Breast epithelium (tissue), 4 donors: ENCODE measurements at regions not wholly inside any gene's neighbourhood (a gene's known extent, or its start where the extent isn't known, plus 50 kb on each side); places are given as distances from the start of the nearest gene placed in this dataset.

Source experiments
- DNase-seq, 2 donors: peaks; one replicate each; pipeline ENCODE4 v3.0.0-alpha.2; 2019; ENCODE audit warnings: low spot score in 2 of 2
- H3K27ac ChIP-seq, 2 donors: fragments of 200-600 bp; sonication (generic) in 1 of 2; one replicate each; pipeline ENCODE4 v1.5.1; 2016 to 2019; ENCODE audit warnings: mild to moderate bottlenecking in 1 of 2
- H3K27me3 ChIP-seq, 2 donors: fragments of 200-600 bp; sonication (generic) in 1 of 2; one replicate each; pipeline versions ENCODE4 v1.5.1 to v1.6.0; 2017 to 2019; ENCODE audit warnings: control low read depth in 1 of 2, mild to moderate bottlenecking in 1 of 2
- H3K36me3 ChIP-seq: fragments of 200-600 bp; one replicate; pipeline ENCODE4 v1.5.1; 2019
- H3K4me1 ChIP-seq, 2 donors: fragments of 200-600 bp; sonication (generic); one replicate each; pipeline ENCODE4 v1.5.1; 2016 to 2019; ENCODE audit warnings: control low read depth in 1 of 2
- H3K4me3 ChIP-seq, 3 donors: fragments of 200-600 bp; sonication (generic); 1 replicate in 2 of 3; 2 replicates in 1 of 3; pipeline ENCODE4 v1.5.1; 2016 to 2019; ENCODE audit warnings: mild to moderate bottlenecking in 3 of 3, moderate library complexity in 2 of 3
- H3K9me3 ChIP-seq, 2 donors: fragments of 200-600 bp; sonication (generic) in 1 of 2; one replicate each; pipeline ENCODE4 v1.5.1; 2016 to 2019; ENCODE audit warnings: control low read depth in 1 of 2
- CTCF ChIP-seq, 3 donors: fragments of 450-650 bp; IDR thresholded peaks; one replicate each; pipeline ENCODE4 v1.5.1; 2016 to 2017; ENCODE audit warnings: antibody characterized with exemption in 3 of 3, mild to moderate bottlenecking in 3 of 3, moderate library complexity in 3 of 3
- POLR2A ChIP-seq: fragments of 450-650 bp; IDR thresholded peaks from one replicate; pipeline ENCODE4 v1.6.1; 2016; ENCODE audit warnings: antibody characterized with exemption, mild to moderate bottlenecking, moderate library complexity
- POLR2AphosphoS5 ChIP-seq, 3 donors: sonication (generic); formaldehyde crosslinking; IDR thresholded peaks; one replicate each; pipeline ENCODE4 v1.6.1; 2017; ENCODE audit warnings: antibody characterized with exemption in 3 of 3
- intact Hi-C: fragments of 100-400 bp; cut with DNase I; formaldehyde crosslinking; loops from one replicate; pipeline ENCODE4 v1.15.1; 2023; ENCODE audit warnings: low total_unique reads

GRCh38 chr16:86324320-86324719, 186.0 kb upstream of the FOXF1 start:
- Histone ChIP-seq H3K4me1 (no peaks in the 10 kb centered on the region), H3K27ac (no peak overlapping the region), H3K9me3 (peaks cover 0 to 8% of the 10 kb centered on the region in 2 donors), H3K4me3 (no peak overlapping the region), H3K36me3 (no peaks in the 10 kb centered on the region), H3K27me3 (peaks cover 0 to 73% of the 10 kb centered on the region in 2 donors)
- TF ChIP-seq POLR2A (no peak), POLR2AphosphoS5 (IDR thresholded peaks at IDR 0.05) (no peak), CTCF (IDR thresholded peaks at IDR 0.05) (no peak)
- intact Hi-C loops: no loop called here
- no peak for DNase-seq

DNA sequence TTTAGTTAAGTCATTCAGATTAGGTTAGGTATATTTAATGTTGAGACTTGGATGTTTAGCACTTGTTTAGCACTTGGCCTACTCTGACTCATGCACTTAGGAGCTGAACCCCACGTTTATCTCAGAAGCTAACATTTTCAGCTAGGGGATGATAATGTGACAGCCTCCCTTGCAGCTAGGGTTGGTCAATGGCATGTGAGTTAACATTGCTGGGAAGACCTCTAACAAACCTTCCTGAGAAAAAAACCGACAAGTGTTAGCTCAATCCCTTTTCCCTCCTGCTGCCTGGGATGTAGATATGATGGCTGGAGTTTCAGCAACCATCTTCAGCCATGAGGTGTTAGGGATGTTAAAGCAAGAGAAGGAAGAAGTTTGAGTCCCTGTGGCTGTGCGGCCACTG, 185.0 kb upstream of the FOXF1 start:
- peaks cover 0 to 8% of the 10 kb centered on the region in 2 donors for H3K9me3 ChIP-seq
- intact Hi-C loops: no loop called here
- H3K36me3 ChIP-seq: no peaks in the 10 kb centered on the region
- TF ChIP-seq POLR2A (no peak), CTCF (IDR thresholded peaks at IDR 0.05) (no peak), POLR2AphosphoS5 (IDR thresholded peaks at IDR 0.05) (no peak)
- no peak overlapping the region for H3K27ac ChIP-seq
- DNase-seq: no peak
- peaks cover 0 to 70% of the 10 kb centered on the region in 2 donors for H3K27me3 ChIP-seq
- H3K4me1 ChIP-seq: no peaks in the 10 kb centered on the region
- H3K4me3 ChIP-seq: no peak overlapping the region

DNA sequence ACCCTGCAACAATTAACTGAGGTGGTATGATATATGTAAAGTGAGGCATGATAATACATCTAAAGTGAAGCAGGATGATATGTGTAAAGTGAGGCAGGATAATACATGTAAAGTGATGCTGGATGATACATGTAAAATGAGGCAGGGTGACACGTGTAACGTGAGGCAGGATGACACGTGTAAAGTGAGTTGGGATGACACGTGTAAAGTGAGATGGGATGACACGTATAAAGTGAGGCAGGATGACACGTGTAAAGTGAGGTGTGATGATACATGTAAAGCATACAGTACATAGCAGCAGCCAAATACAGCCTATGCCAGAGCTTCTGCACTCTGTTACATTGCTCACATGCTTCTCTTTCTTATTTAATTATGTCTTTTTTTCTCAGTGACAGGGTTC, 184.4 kb upstream of the FOXF1 start:
- no peaks in the 10 kb centered on the region for H3K36me3 ChIP-seq
- no peak for DNase-seq
- peaks cover 0 to 67% of the 10 kb centered on the region in 2 donors for H3K27me3 ChIP-seq
- H3K4me1 ChIP-seq: no peaks in the 10 kb centered on the region
- H3K9me3 ChIP-seq: peaks cover 0 to 8% of the 10 kb centered on the region in 2 donors
- intact Hi-C loops: no loop called here
- no peak overlapping the region for H3K27ac ChIP-seq
- no peak for TF ChIP-seq POLR2A
- no peak for TF ChIP-seq POLR2AphosphoS5 (IDR thresholded peaks at IDR 0.05)
- TF ChIP-seq CTCF (IDR thresholded peaks at IDR 0.05): no peak
- H3K4me3 ChIP-seq: no peak overlapping the region

GRCh38 chr16:86327321-86327720, 183.0 kb upstream of the FOXF1 start:
- Histone ChIP-seq H3K9me3 (peaks cover 0 to 8% of the 10 kb centered on the region in 2 donors), H3K36me3 (no peaks in the 10 kb centered on the region), H3K27ac (no peak overlapping the region), H3K4me3 (no peak overlapping the region), H3K27me3 (peaks cover 0 to 73% of the 10 kb centered on the region in 2 donors), H3K4me1 (no peaks in the 10 kb centered on the region)
- no peak for TF ChIP-seq POLR2AphosphoS5 (IDR thresholded peaks at IDR 0.05)
- no peak for DNase-seq
- intact Hi-C loops: no loop called here

GRCh38 chr16:86330906-86331305, 179.4 kb upstream of the FOXF1 start:
- intact Hi-C loops: no loop called here
- H3K36me3 ChIP-seq: no peaks in the 10 kb centered on the region
- no peak for DNase-seq
- no peak overlapping the region for H3K4me3 ChIP-seq
- no peaks in the 10 kb centered on the region for H3K4me1 ChIP-seq
- peaks cover 0 to 75% of the 10 kb centered on the region in 2 donors for H3K27me3 ChIP-seq
- no peak for TF ChIP-seq POLR2AphosphoS5 (IDR thresholded peaks at IDR 0.05)
- no peak for TF ChIP-seq POLR2A
- TF ChIP-seq CTCF (IDR thresholded peaks at IDR 0.05): no peak
- H3K9me3 ChIP-seq: no peaks in the 10 kb centered on the region
- no peak overlapping the region for H3K27ac ChIP-seq

DNA sequence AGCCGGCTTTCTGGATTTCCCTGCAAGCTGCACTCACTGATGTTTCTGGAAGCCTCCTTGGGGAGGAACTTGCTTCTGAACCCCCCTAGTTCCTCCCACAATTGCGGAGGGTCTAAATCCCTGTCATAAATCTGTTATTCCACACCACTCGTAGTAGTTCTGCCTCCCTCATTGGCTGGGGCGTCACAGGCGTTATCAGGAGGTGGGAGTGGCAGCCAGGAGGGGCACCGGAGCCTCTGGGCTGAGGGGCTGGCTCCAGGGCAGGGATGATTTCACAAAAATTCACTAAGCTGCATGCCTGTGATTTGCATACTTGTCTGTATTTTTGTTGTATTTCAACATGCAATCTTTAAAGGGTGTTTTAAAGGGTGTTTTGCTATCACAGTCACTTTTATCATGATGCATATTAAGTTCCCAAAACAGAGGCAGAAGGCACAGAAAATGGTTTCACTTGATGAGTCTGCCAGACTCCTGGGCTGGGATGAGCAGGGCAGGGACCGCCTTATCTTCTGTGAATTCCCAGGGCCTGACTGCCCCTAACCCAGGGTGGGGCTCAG, 176.2 kb upstream of the FOXF1 start:
- no peak overlapping the region for H3K4me3 ChIP-seq
- DNase-seq: no peak
- H3K36me3 ChIP-seq: no peaks in the 10 kb centered on the region
- no peak for TF ChIP-seq POLR2AphosphoS5 (IDR thresholded peaks at IDR 0.05)
- no peak for TF ChIP-seq CTCF (IDR thresholded peaks at IDR 0.05)
- TF ChIP-seq POLR2A: no peak
- no peaks in the 10 kb centered on the region for H3K4me1 ChIP-seq
- intact Hi-C loops: no loop called here
- H3K9me3 ChIP-seq: no peaks in the 10 kb centered on the region
- peaks cover 0 to 64% of the 10 kb centered on the region in 2 donors for H3K27me3 ChIP-seq
- no peak overlapping the region for H3K27ac ChIP-seq
